NCI-H2196 treated with DMSO at 0.1 percent for 48 hours (cell line): ENCODE measurements at regions not wholly inside any gene's neighbourhood (a gene's known extent, or its start where the extent isn't known, plus 50 kb on each side); places are given as distances from the start of the nearest gene placed in this dataset.
A peak's percentile ranks its signal among the peaks of the same experiment; 100 is the strongest.

Experiments
- DNase-seq: peaks from one replicate; lab custom pipeline; 2025; ENCODE audit not compliant: unreplicated experiment; lab: John Stamatoyannopoulos, UW

DNA sequence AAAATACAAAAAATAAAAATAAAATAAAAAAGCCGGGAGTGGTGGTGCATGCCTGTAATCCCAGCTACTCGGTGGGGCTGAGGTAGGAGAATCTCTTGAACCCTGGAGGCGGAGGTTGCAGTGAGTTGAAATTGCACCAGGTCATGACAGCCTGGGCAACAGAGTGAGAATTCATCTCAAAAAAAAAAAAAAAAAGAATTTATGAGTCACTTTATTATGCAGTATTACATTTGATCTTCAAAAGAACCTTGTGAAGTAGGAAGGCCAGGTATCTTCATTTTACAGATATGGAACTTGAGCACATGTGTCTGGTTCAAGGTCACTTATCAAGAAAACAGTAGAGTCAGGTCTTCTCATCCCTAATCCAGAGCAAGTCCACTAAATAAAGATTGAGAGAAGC lies 459.4 kb upstream of the HNRNPA3 start:
- DNase-seq, result no peak

- DNase-seq, result no peak
Observed at GRCh38 chr2:176753752-176754474, 458.7 kb upstream of the HNRNPA3 start.

GRCh38 chr2:176755537-176756135 lies 457.0 kb upstream of the HNRNPA3 start:
- no peak for DNase-seq

GRCh38 chr2:176758426-176758825 lies 454.2 kb upstream of the HNRNPA3 start:
- DNase-seq, result peak; percentile 3

DNA sequence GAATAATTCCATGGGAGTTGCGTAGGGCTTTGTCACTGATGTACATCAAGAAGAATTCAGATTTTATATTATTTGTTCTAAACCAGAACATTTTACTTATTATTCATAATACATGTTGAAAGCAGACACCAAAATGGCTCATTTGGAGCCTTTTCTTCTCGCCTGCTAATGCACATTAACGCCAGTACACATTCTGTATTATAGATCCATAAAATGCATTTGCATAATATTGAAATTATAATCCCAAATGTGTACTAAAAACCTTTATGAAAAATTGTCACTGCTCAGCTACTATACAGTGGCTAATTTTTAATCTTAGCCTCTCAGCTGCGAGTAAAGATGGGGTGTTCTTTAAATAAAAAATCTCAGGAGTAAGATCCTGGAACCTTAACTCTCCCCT lies 452.2 kb upstream of the HNRNPA3 start:
- no peak for DNase-seq

DNA sequence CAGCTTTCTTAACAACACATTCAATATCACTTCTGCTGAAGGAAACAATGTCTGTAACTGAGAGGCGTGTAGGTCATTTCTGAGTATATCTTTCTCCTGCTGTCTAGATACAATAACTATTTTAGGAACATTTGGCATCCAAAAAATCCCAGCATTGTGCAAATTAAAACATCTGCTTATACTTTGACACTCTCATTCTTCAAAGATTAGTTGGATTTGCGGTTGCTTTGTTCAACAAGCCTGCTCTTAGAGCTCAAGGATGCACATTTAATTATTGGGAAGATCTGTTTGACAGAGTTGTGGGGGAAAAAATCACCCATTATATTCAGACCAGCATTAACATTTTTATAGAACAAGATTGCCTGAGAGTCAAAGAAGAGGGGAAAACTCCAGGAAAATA lies 449.5 kb upstream of the HNRNPA3 start:
- DNase-seq, result no peak

DNA sequence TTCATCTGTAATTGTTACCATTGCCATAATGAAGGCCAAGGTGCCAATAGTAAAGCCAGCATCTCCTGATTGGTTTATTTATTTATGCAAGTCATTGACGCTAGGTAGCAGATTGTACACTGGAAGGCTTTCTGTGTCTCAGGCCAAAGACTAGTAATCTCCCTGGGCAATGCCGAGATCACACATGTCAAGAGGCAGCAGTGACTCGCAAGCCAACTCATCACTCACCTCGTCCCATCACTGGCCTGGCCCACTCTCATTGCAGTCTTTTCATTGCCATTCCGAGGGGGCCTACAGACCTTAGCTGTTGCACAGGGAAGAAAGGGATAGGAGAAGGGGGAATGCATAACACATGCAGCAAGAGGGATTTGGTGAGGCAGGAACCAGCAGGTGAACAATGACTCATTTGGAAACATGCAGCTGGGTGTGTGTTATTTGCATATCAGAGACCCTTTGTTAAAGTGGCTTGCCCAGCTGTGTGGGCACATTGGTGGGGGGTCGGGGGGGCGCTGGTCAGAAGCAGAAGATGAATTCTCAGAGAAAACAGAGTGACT lies 448.7 kb upstream of the HNRNPA3 start:
- no peak for DNase-seq

DNA sequence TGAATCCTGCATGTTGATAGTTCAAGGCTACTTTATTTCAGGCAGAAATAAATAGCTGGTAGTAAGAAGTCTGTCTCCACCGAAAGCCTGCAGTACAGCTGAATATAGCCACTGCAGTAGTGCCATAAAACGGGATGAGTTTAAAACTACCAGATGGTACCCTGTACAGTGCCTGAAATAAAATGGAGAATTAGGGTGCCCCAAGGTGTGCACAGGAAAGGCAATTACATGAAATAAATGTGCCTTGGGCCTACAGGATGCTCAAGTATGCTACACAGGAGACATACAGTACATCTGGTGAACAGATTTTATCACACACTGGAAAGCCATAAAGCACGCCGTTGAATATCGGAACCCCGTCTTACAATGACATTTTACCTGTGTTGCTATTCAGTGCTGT lies 447.7 kb upstream of the HNRNPA3 start:
- DNase-seq, result no peak

DNA sequence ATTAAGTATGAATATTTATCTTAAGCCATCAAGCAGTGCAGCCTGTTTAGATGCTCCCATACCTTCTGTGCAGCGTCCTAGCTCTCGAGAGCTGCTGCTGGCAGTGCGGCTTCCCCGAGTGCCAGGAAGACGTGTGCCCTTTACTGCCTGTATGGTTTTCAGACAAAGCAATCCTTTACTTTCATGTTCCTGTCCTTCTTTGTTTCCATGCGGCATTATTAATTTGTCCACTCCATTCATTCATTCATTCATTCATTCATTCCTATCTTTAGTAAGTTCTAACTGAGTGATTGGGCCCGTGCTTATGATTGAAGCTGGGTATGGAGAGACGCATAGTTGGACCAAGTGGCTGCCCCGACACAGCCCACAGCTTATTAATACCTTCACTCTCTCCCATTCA lies 446.6 kb upstream of the HNRNPA3 start:
- DNase-seq, result no peak

DNA sequence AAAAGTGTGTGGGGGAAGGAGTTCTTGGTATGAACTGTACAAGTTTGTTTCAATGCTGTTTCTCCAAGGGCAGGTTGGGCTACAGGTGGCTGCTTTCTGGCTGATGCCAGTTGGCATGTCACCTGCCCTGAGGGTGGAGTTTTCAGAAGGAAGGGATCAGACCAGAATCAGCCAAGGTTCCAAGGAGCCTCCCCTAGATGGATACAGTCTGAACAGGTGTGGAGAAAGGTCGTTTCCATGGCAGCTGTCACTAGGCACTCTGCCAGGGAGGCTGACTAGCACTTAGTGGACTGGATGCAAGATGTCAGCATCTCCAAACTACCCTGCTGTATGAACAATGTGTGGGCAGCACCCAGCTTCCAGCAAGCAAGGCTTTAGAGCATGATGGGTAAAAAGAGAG lies 444.4 kb upstream of the HNRNPA3 start:
- DNase-seq, result peak; percentile 51

- DNase-seq, result no peak
Observed at GRCh38 chr2:176769021-176769420, 443.6 kb upstream of the HNRNPA3 start.

- DNase-seq, result no peak
Observed at GRCh38 chr2:176769499-176770370, 442.9 kb upstream of the HNRNPA3 start.

DNA sequence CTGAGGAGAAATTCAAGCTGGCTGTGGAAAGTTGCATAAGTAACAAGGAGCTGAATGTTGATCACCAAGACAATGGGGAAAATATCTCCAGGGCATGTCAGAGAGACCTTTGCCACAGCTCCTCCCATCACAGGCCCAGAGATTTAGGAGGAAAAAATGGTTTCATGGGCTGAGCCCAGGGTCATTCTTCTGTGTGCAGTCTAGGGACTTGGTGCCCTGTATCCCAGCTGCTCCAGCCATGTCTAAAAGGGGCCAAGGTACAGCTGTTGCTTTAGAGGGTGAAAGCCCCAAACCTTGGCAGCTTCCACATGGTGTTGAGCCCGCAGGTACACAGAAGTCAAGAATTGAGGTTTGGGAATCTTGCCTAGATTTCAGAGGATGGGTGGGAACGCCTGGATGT lies 439.8 kb upstream of the HNRNPA3 start:
- DNase-seq, result no peak

DNA sequence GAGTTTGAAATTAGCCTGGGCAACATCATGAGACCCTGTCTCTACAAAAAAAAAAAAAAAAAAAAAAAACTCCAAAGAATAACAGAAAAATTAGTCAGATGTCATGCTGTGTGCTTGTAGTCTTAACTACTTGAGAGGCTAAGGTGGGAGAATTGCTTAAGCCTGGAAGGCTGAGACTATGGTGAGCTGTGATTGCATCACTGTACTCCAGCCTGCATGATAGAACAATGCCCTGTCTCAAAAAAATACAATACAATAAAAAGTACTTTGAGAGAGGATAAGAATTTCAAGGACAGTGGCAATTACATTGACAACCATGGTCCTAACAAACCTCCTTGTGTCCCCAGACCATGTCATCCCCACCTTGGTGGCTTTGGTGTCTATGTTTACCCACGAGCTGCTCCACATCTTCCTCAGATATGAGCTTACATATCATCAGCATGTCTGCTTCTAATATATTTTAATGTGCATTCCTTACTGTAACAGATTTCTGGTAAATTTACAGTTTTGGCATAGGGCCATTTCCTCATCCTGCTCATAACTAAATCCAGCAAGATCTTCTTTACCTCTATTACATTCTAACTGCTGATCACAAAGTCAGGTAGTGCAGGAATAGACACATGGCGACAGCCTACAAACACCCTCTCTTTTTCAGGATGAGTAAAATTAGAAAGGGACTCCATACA lies 437.7 kb upstream of the HNRNPA3 start:
- DNase-seq, result no peak

DNA sequence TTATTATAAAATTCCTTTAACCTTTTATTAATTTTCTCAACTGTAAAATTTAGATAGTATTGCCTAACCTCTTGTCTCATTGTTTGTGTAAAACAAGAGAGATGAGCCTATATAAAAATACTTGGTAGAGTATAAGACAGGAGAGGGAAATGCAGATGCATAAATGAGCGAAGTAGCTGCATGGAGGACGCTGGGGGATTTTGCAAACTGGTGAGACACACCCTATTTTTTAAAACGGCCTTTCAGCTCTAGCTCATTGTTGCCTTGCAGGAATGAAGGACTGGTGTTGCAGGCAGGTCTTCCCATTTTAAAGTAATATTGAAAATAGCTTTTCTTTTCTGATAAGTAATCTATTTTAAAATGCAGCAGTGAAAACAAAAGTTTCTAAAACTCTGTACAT lies 435.3 kb upstream of the HNRNPA3 start:
- DNase-seq, result no peak

DNA sequence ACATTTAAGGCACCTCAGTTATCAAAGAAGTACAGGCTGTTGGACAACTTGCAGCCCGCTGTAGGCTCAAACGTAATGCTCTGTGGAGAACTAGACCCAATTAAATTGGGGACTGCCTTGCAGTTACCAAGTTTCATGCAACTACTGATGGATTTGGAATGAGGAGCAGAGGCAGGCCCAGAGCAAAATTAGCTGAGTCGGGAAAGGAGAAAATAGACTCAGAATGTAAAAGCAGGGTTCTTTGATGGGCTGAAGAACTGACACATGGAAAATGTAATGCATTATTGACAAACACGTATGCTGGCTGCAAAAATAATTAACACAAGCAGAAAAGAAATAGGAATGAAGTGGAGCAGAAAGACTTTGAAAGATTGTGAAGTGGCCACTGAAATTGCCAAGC lies 432.7 kb upstream of the HNRNPA3 start:
- no peak for DNase-seq

DNA sequence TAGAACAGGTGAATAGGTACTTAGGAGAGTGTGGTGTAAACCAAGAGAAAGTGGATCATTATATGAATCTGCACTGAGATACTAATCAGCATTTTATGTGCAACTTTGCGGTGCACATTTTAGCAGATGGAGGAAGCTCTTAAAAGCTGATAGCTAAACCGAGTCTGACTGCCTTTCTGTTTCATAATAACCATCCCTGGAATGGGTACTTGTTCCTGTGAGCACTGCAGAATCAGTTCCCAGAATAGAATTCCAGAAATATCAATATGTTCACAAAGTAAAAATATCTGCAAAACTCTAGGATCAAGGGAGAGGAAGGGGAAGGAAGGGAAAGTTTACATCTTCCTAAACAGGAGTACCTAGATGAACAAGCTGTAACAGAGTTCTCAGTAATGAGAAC lies 432.2 kb upstream of the HNRNPA3 start:
- DNase-seq, result no peak

- no peak for DNase-seq
Observed at GRCh38 chr2:176781570-176782217, 430.9 kb upstream of the HNRNPA3 start.

DNA sequence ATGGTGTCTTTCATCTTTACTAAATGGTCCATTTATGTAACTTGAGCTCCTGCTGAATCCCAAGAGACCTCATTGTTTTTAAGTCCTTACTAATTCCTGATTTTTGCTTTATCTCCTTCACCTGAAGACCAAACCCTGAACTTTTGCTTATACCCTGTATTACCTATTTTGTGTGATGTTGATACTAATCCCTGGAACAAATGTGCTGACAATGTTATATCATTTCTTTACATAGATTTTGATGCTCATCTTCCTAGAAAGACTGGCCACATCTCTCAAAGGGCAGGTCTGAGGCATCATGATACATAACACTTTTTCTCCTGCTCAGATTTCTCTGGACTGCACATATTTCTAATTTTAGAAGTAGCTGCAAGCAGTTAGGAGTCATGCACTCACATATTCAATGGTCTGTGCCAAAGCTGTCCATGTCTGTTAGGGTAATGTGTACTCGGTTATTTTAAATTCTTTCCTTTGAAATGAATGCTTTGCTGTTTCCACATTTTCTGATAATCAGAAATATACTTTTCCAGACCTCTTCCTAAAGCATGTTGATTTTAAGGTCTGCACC lies 427.9 kb upstream of the HNRNPA3 start:
- no peak for DNase-seq

DNA sequence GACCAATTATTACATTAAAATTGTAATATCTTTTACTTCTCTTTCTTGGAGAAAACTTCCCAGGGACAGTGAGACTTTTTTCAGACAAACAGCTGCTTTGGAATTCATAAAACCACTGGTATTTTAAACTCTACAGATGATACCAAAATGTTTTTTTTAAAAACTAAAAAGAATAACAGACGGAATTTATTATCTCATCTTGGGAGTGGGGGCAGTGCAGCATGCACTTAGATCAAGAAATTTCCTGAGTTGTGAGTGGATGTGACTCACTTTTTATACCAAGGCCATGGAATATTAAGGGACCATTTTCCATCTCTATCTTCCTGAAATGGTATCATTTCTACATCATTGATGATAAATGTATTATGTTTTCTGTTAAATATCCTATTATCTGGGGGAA lies 422.8 kb upstream of the HNRNPA3 start:
- DNase-seq, result no peak
